ENCODE measurements at regions not wholly inside any gene's neighbourhood (a gene's known extent, or its start where the extent isn't known, plus 50 kb on each side); places are given as distances from the start of the nearest gene placed in this dataset.
"Not testable (repeated sequence)": the region's sequence is repeated elsewhere in the genome, so short reads cannot be mapped to it uniquely, and the experiment has no call there.

GRCh38 chr5:53733853-53734252 is 173.4 kb downstream of the NDUFS4 start:
- DNase-seq = peak; percentile 25

GRCh38 chr5:53738105-53738504 is 177.7 kb downstream of the NDUFS4 start:
- no peak for DNase-seq

- DNase-seq = no peak
Observed at GRCh38 chr5:53739111-53739510, 178.7 kb downstream of the NDUFS4 start.

- DNase-seq = no peak
Observed at GRCh38 chr5:53749621-53750020, 189.2 kb downstream of the NDUFS4 start.

- not testable (repeated sequence) for DNase-seq
Observed at GRCh38 chr5:53752282-53752681, 191.8 kb downstream of the NDUFS4 start.

- DNase-seq = no peak
Observed at GRCh38 chr5:53766673-53767072, 206.2 kb downstream of the NDUFS4 start.

- no peak for DNase-seq
Observed at GRCh38 chr5:53777864-53778618, 217.6 kb downstream of the NDUFS4 start.

- DNase-seq = no peak
Observed at GRCh38 chr5:53779541-53779981, 219.1 kb downstream of the NDUFS4 start.

- DNase-seq = no peak
Observed at GRCh38 chr5:53782620-53783019, 222.2 kb downstream of the NDUFS4 start.

GRCh38 chr5:53783624-53784228 is 223.3 kb downstream of the NDUFS4 start:
- no peak for DNase-seq

- no peak for DNase-seq
Observed at GRCh38 chr5:53784596-53784995, 224.2 kb downstream of the NDUFS4 start.

GRCh38 chr5:53785924-53786323 is 225.5 kb downstream of the NDUFS4 start:
- no peak for DNase-seq

GRCh38 chr5:53790026-53790425 is 229.6 kb downstream of the NDUFS4 start:
- DNase-seq = no peak

- no peak for DNase-seq
Observed at GRCh38 chr5:53792338-53792737, 231.9 kb downstream of the NDUFS4 start.

- DNase-seq = not testable (repeated sequence)
Observed at GRCh38 chr5:53799644-53800043, 239.2 kb downstream of the NDUFS4 start.

GRCh38 chr5:53808392-53808791 is 248.0 kb downstream of the NDUFS4 start:
- not testable (repeated sequence) for DNase-seq

- no peak for DNase-seq
Observed at GRCh38 chr5:53814819-53815218, 254.4 kb downstream of the NDUFS4 start.

- DNase-seq = no peak
Observed at GRCh38 chr5:53815471-53815870, 255.0 kb downstream of the NDUFS4 start.

GRCh38 chr5:53817183-53817582 is 256.7 kb downstream of the NDUFS4 start:
- DNase-seq = no peak

GRCh38 chr5:53819482-53819881 is 259.0 kb downstream of the NDUFS4 start:
- DNase-seq = no peak

GRCh38 chr5:53820119-53820801 is 259.8 kb downstream of the NDUFS4 start:
- peak; percentile 31 for DNase-seq

GRCh38 chr5:53820802-53821171 is 260.3 kb downstream of the NDUFS4 start:
- peak; percentile 9 for DNase-seq

- no peak for DNase-seq
Observed at GRCh38 chr5:53825016-53825415, 264.6 kb downstream of the NDUFS4 start.

GRCh38 chr5:53825926-53826325 is 265.5 kb downstream of the NDUFS4 start:
- no peak for DNase-seq
